PC-9 (cell line): ENCODE measurements at regions not wholly inside any gene's neighbourhood (a gene's known extent, or its start where the extent isn't known, plus 50 kb on each side); places are given as distances from the start of the nearest gene placed in this dataset.

Experiments
- BruUV-seq: library from RNA; stranded (reverse); fragments of 400-500 nt; replicated peaks from 2 replicates; lab custom pipeline; 2021; lab: Mats Ljungman, UMichigan
- CTCF ChIA-PET: fragments of 300-600 bp; sonication (Branson Sonifier 250); formaldehyde crosslinking; loops from one replicate; lab custom pipeline; 2022; ENCODE audit warnings: antibody characterized with exemption; lab: Charles Lee
- POLR2A ChIA-PET: fragments of 300-600 bp; sonication (Branson Sonifier 250); formaldehyde crosslinking; loops from one replicate; lab custom pipeline; 2022; ENCODE audit warnings: antibody characterized with exemption; ENCODE audit not compliant: unreplicated experiment; lab: Charles Lee
- DNase-seq, 2 experiments: peaks; one replicate each; pipeline versions ENCODE4 v3.0.0 to v3.0.0-alpha.2; 2015 to 2022; ENCODE audit warnings: mixed read lengths in 1 of 2
- H2AFZ ChIP-seq: fragments of 200-600 bp; sonication (generic); 2 replicates; pipeline ENCODE4 v1.8.1; 2017; ENCODE audit warnings: antibody characterized with exemption
- H3F3A ChIP-seq: fragments of 200-600 bp; sonication (generic); 2 replicates; pipeline ENCODE4 v1.8.1; 2017; ENCODE audit warnings: antibody characterized with exemption, mild to moderate bottlenecking, low read depth; ENCODE audit not compliant: insufficient read depth
- H3K27ac ChIP-seq: fragments of 200-600 bp; sonication (generic); 2 replicates; pipeline ENCODE4 v1.6.1; 2016; ENCODE audit warnings: mixed run types
- H3K27me3 ChIP-seq: fragments of 200-600 bp; sonication (generic); 2 replicates; pipeline ENCODE4 v1.6.1; 2016; ENCODE audit warnings: low read depth, mixed run types; ENCODE audit not compliant: insufficient read depth
- H3K36me3 ChIP-seq: fragments of 200-600 bp; sonication (generic); 2 replicates; pipeline ENCODE4 v1.6.1; 2016; ENCODE audit warnings: low read depth, mixed run types
- H3K4me1 ChIP-seq: fragments of 200-600 bp; sonication (generic); replicated peaks from 2 replicates; pipeline ENCODE4 v1.6.1; 2016; ENCODE audit warnings: mixed run types; ENCODE audit not compliant: insufficient read depth
- H3K4me2 ChIP-seq: fragments of 200-600 bp; sonication (generic); 2 replicates; pipeline ENCODE4 v1.6.1; 2017; ENCODE audit warnings: mixed run types
- H3K4me3 ChIP-seq: fragments of 200-600 bp; sonication (generic); 2 replicates; pipeline ENCODE4 v1.6.1; 2016; ENCODE audit warnings: mixed run types
- H3K79me2 ChIP-seq: fragments of 200-600 bp; sonication (generic); 2 replicates; pipeline ENCODE4 v1.6.1; 2017; ENCODE audit warnings: low read depth, mixed run types
- H3K9me2 ChIP-seq: fragments of 200-600 bp; sonication (generic); 2 replicates; pipeline ENCODE4 v1.8.1; 2017; ENCODE audit warnings: mild to moderate bottlenecking; ENCODE audit not compliant: insufficient read depth
- H3K9me3 ChIP-seq: fragments of 200-600 bp; sonication (generic); 2 replicates; pipeline ENCODE4 v1.8.1; 2016; ENCODE audit warnings: low read depth; ENCODE audit not compliant: insufficient read depth
- H4K20me1 ChIP-seq: fragments of 200-600 bp; sonication (generic); 2 replicates; pipeline ENCODE4 v1.8.1; 2017; ENCODE audit not compliant: insufficient read depth
- EZH2 ChIP-seq: fragments of 200-600 bp; sonication (generic); IDR thresholded peaks from 2 replicates; pipeline ENCODE4 v1.8.0; 2017; ENCODE audit warnings: antibody characterized with exemption, low read depth
- intact Hi-C: fragments of 100-400 bp; cut with micrococcal nuclease; formaldehyde crosslinking; loops from one replicate; pipeline ENCODE4 v1.10.0; 2022; ENCODE audit not compliant: unreplicated experiment
- TF ChIP-seq, protein P1 (sequence below): fragments of 200-600 bp; sonication (generic); conservative IDR thresholded peaks from 2 replicates; pipeline ENCODE4 v1.6.1; 2017; ENCODE audit warnings: mixed run types, antibody characterized with exemption, mild to moderate bottlenecking, moderate library complexity

DNA sequence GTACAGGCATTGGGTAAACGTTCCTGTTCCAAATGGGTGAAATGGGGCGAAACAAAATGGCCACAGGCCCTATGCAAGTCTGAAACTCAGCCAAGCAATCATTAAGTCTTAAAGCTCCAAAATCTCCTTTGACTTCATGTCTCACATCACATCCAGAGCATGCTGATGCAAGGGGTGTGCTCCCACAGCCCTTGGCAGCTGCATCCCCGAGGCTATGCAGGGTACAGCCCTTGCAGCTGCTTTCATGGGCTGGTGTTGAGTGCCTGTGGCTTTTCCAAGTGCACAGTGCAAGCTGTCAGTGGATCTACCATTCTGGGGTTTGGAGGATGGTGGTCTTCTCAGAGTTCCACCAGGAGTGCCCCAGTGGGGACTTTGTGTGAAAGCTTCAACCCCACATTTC lies 270.0 kb upstream of the CDYL start:
- Histone ChIP-seq H3K4me1 (no peaks in the 10 kb centered on the region), H4K20me1 (no peaks in the 10 kb centered on the region), H3K4me2 (no peak overlapping the region), H3K27me3 (no peaks in the 10 kb centered on the region), H2AFZ (no peak overlapping the region), H3K27ac (no peak overlapping the region), H3K36me3 (no peaks in the 10 kb centered on the region), H3K9me2 (no peaks in the 10 kb centered on the region), H3F3A (no peaks in the 10 kb centered on the region), H3K9me3 (no peaks in the 10 kb centered on the region), H3K79me2 (no peaks in the 10 kb centered on the region), H3K4me3 (no peak overlapping the region)
- intact Hi-C loops: no loop called here
- TF ChIP-seq EZH2: no peak
- TF ChIP-seq, protein P1, sequence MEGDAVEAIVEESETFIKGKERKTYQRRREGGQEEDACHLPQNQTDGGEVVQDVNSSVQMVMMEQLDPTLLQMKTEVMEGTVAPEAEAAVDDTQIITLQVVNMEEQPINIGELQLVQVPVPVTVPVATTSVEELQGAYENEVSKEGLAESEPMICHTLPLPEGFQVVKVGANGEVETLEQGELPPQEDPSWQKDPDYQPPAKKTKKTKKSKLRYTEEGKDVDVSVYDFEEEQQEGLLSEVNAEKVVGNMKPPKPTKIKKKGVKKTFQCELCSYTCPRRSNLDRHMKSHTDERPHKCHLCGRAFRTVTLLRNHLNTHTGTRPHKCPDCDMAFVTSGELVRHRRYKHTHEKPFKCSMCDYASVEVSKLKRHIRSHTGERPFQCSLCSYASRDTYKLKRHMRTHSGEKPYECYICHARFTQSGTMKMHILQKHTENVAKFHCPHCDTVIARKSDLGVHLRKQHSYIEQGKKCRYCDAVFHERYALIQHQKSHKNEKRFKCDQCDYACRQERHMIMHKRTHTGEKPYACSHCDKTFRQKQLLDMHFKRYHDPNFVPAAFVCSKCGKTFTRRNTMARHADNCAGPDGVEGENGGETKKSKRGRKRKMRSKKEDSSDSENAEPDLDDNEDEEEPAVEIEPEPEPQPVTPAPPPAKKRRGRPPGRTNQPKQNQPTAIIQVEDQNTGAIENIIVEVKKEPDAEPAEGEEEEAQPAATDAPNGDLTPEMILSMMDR: no peak
- BruUV-seq: no TSS peak
- no peak for DNase-seq
- ChIA-PET CTCF (no interaction called here), POLR2A (no interaction called here)

DNA sequence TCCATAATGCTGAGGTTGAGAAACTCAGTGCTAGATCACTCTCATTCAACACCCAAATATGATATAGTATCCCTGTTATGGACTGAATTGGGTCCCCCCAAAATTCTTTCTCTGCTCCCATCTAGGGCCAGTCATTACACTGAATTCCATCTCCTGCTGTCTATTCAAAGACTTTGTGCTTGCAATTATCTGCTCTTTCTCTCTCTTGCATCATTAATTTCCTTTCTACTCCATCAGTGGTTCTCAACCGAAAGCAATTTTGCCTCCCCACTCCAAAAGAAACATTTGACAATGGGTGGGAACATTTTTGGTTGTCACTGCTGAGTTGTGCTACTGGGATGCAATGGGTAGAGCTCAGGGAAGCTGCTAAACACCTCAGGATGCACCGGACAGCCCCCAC lies 271.5 kb upstream of the CDYL start:
- TF ChIP-seq EZH2: no peak
- TF ChIP-seq, protein P1: no peak
- Histone ChIP-seq H3K9me2 (no peaks in the 10 kb centered on the region), H3K4me2 (no peak overlapping the region), H3K4me1 (no peaks in the 10 kb centered on the region), H3K79me2 (no peaks in the 10 kb centered on the region), H3K27me3 (no peaks in the 10 kb centered on the region), H4K20me1 (no peaks in the 10 kb centered on the region), H2AFZ (no peak overlapping the region), H3K27ac (no peak overlapping the region), H3F3A (no peaks in the 10 kb centered on the region), H3K9me3 (no peaks in the 10 kb centered on the region), H3K4me3 (no peak overlapping the region), H3K36me3 (no peaks in the 10 kb centered on the region)
- intact Hi-C loops: no loop called here
- ChIA-PET POLR2A (no interaction called here), CTCF (no interaction called here)
- no TSS peak for BruUV-seq
- no peak for DNase-seq

DNA sequence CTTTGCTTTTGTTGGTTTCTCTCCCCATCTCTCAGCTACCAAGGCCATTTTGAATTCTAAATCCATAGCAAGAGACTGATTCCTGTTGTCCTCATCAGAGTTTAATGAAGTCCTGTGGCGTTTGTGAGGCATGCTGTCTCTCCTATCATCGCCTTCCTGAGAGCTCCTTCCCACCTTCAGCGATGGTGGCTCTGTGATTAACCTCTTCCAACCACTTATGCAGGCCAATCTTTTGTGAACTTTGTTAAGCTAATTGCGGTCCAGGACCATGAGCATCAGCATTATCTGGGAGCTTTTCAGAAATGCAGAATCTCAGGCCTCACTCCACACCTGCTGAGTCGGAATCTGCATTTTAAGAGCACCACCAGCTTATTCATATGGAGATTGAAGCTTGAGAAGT lies 272.5 kb upstream of the CDYL start:
- ChIA-PET POLR2A (no interaction called here), CTCF (no interaction called here)
- intact Hi-C loops: no loop called here
- Histone ChIP-seq H3K4me1 (no peaks in the 10 kb centered on the region), H3K9me2 (no peaks in the 10 kb centered on the region), H3K27ac (no peak overlapping the region), H3K4me3 (no peak overlapping the region), H3F3A (no peaks in the 10 kb centered on the region), H3K9me3 (no peaks in the 10 kb centered on the region), H4K20me1 (no peaks in the 10 kb centered on the region), H3K4me2 (no peak overlapping the region), H3K79me2 (no peaks in the 10 kb centered on the region), H2AFZ (no peak overlapping the region), H3K27me3 (no peaks in the 10 kb centered on the region), H3K36me3 (no peaks in the 10 kb centered on the region)
- no TSS peak for BruUV-seq
- DNase-seq: no peak
- TF ChIP-seq EZH2: no peak

DNA sequence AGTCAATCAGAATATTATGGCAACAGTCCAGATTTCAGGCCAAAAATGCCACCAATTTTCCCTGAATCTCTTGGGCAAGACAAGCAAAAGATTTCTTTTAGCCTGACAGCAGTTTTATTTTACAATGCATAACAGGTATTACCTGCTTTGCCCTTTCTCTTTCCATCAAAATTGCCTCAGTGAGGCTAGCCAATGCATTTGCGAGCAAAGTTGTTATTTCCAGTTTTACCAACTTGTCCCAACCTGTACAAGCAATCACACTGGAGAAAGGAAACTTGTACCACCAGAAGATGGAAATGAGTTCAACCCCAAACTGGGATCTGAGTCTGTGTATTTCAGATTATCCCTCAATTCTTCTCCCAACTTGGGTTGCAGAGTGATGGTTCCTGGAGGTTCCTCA lies 279.9 kb upstream of the CDYL start:
- Histone ChIP-seq H3K9me2 (no peaks in the 10 kb centered on the region), H3K79me2 (no peaks in the 10 kb centered on the region), H3F3A (no peaks in the 10 kb centered on the region), H3K27me3 (no peaks in the 10 kb centered on the region), H2AFZ (no peak overlapping the region), H3K36me3 (no peaks in the 10 kb centered on the region), H3K4me1 (no peaks in the 10 kb centered on the region), H3K4me3 (no peak overlapping the region), H4K20me1 (no peaks in the 10 kb centered on the region), H3K27ac (no peak overlapping the region), H3K4me2 (no peak overlapping the region), H3K9me3 (no peaks in the 10 kb centered on the region)
- DNase-seq: no peak
- intact Hi-C loops: no loop called here
- ChIA-PET POLR2A (no interaction called here), CTCF (no interaction called here)
- no TSS peak for BruUV-seq
- no peak for TF ChIP-seq EZH2
- TF ChIP-seq, protein P1: no peak
